IMR-90 (cell line): ENCODE measurements at regions not wholly inside any gene's neighbourhood (a gene's known extent, or its start where the extent isn't known, plus 50 kb on each side); places are given as distances from the start of the nearest gene placed in this dataset.

Source experiments
- ATAC-seq: fragments of 200-7000 bp; cut with Tn5 transposase; 2 replicates; pipeline ENCODE4 v1.9.1; 2020; ENCODE audit warnings: low read depth, mild to moderate bottlenecking, moderate library complexity
- BruUV-seq: library from RNA; stranded (reverse); fragments of 400-500 nt; replicated peaks from 2 replicates; lab custom pipeline; 2021; lab: Mats Ljungman, UMichigan
- CTCF ChIA-PET: fragments of 300-600 bp; formaldehyde crosslinking; extraction: SDS; loops from one replicate; lab custom pipeline; 2021; ENCODE audit warnings: antibody characterized with exemption; lab: Yijun Ruan, JAX
- POLR2A ChIA-PET: fragments of 300-600 bp; sonication (Branson Sonifier 250); formaldehyde crosslinking; loops from one replicate; lab custom pipeline; 2022; ENCODE audit warnings: antibody characterized with exemption; ENCODE audit not compliant: unreplicated experiment; lab: Charles Lee
- DNase-seq: peaks from one replicate; pipeline ENCODE4 v3.0.0; 2013
- H2AFZ ChIP-seq: replicated peaks from 2 replicates; pipeline ENCODE3; 2013; ENCODE audit warnings: low read length, mild to moderate bottlenecking; ENCODE audit not compliant: poor library complexity
- H2AK5ac ChIP-seq: 2 replicates; pipeline ENCODE4 v1.6.1; 2013; ENCODE audit warnings: low read depth, low read length, inconsistent platforms
- H2AK9ac ChIP-seq: replicated peaks from 2 replicates; pipeline ENCODE3; 2013; ENCODE audit warnings: mild to moderate bottlenecking, low read depth, low read length, moderate library complexity; ENCODE audit not compliant: poor library complexity
- H2BK120ac ChIP-seq: 2 replicates; pipeline ENCODE4 v1.6.1; 2013; ENCODE audit warnings: low read depth, low read length, inconsistent platforms
- H2BK15ac ChIP-seq: 3 replicates; pipeline ENCODE4 v1.6.1; 2013; ENCODE audit warnings: low read depth, low read length, inconsistent platforms
- H2BK20ac ChIP-seq: 2 replicates; pipeline ENCODE4 v1.6.1; 2013; ENCODE audit warnings: low read depth, mild to moderate bottlenecking, inconsistent platforms, low read length, moderate library complexity
- H2BK5ac ChIP-seq: 2 replicates; pipeline ENCODE4 v1.6.1; 2013; ENCODE audit warnings: mild to moderate bottlenecking, low read depth, low read length, inconsistent platforms; ENCODE audit not compliant: poor library complexity, severe bottlenecking
- H3K14ac ChIP-seq: replicated peaks from 2 replicates; pipeline ENCODE4 v1.6.1; 2013; ENCODE audit warnings: low read depth, low read length, inconsistent platforms
- H3K18ac ChIP-seq: 2 replicates; pipeline ENCODE4 v1.6.1; 2013; ENCODE audit warnings: low read depth, low read length, control low read depth
- H3K23ac ChIP-seq: 2 replicates; pipeline ENCODE4 v1.6.1; 2013; ENCODE audit warnings: low read depth, low read length, inconsistent platforms
- H3K27ac ChIP-seq: 2 replicates; pipeline ENCODE4 v1.5.1; 2013; ENCODE audit warnings: mild to moderate bottlenecking, control low read depth, low read length; ENCODE audit not compliant: insufficient read depth
- H3K27me3 ChIP-seq: 2 replicates; pipeline ENCODE4 v1.6.1; 2013; ENCODE audit warnings: low read length; ENCODE audit not compliant: control insufficient read depth, insufficient read depth
- H3K36me3 ChIP-seq: 2 replicates; pipeline ENCODE4 v1.6.1; 2013; ENCODE audit warnings: low read length, mixed read lengths; ENCODE audit not compliant: control insufficient read depth, insufficient read depth
- H3K4ac ChIP-seq: 2 replicates; pipeline ENCODE4 v1.6.1; 2013; ENCODE audit warnings: low read depth, low read length, inconsistent platforms
- H3K4me1 ChIP-seq: 2 replicates; pipeline ENCODE4 v1.6.1; 2013; ENCODE audit warnings: low read length, mixed read lengths; ENCODE audit not compliant: control insufficient read depth, insufficient read depth
- H3K4me2 ChIP-seq: 2 replicates; pipeline ENCODE4 v1.6.1; 2013; ENCODE audit warnings: low read depth, mild to moderate bottlenecking, control low read depth, low read length, moderate library complexity
- H3K4me3 ChIP-seq: 2 replicates; pipeline ENCODE4 v1.5.1; 2013; ENCODE audit warnings: low read depth, mild to moderate bottlenecking, control low read depth, low read length, moderate library complexity; ENCODE audit not compliant: insufficient read depth
- H3K56ac ChIP-seq: 2 replicates; pipeline ENCODE4 v1.6.1; 2013; ENCODE audit warnings: low read length, inconsistent platforms; ENCODE audit not compliant: insufficient read depth; ENCODE audit errors: extremely low read depth
- H3K79me1 ChIP-seq, 2 experiments: 2 replicates each; pipeline ENCODE4 v1.6.1; 2013; ENCODE audit warnings: low read length in 2 of 2, inconsistent platforms in 1 of 2, low read depth in 1 of 2
- H3K9ac ChIP-seq: 2 replicates; pipeline ENCODE4 v1.6.1; 2013; ENCODE audit warnings: low read depth, low read length, control low read depth
- H3K9me1 ChIP-seq: 2 replicates; pipeline ENCODE4 v1.6.1; 2013; ENCODE audit warnings: low read length, inconsistent platforms; ENCODE audit not compliant: insufficient read depth
- H3K9me3 ChIP-seq: 2 replicates; pipeline ENCODE4 v1.6.1; 2013; ENCODE audit warnings: low read length; ENCODE audit not compliant: control insufficient read depth, insufficient read depth
- H4K20me1 ChIP-seq: 2 replicates; pipeline ENCODE4 v1.6.1; 2013; ENCODE audit warnings: low read length, inconsistent platforms; ENCODE audit not compliant: insufficient read depth
- H4K5ac ChIP-seq: 2 replicates; pipeline ENCODE4 v1.6.1; 2013; ENCODE audit warnings: mild to moderate bottlenecking, low read depth, low read length, control low read depth
- H4K8ac ChIP-seq, 2 experiments: 2 replicates each; pipeline ENCODE4 v1.6.1; 2013; ENCODE audit warnings: low read depth in 2 of 2, low read length in 2 of 2, control low read depth in 1 of 2, inconsistent platforms in 1 of 2
- H4K91ac ChIP-seq: 2 replicates; pipeline ENCODE4 v1.6.1; 2013; ENCODE audit warnings: low read depth, low read length, inconsistent platforms; ENCODE audit not compliant: insufficient read depth
- CEBPB ChIP-seq: IDR thresholded peaks from 2 replicates; pipeline ENCODE4 v1.6.1; 2012; ENCODE audit warnings: low read depth, low read length, improper control_type of control experiment
- CTCF ChIP-seq: conservative IDR thresholded peaks from 2 replicates; pipeline ENCODE4 v1.5.1; 2012; ENCODE audit warnings: mild to moderate bottlenecking, low read depth, low read length, improper control_type of control experiment
- FOS ChIP-seq: fragments of 150-350 bp; IDR thresholded peaks from 2 replicates; pipeline ENCODE4 v1.6.1; 2016; ENCODE audit warnings: low read depth, low read length
- MAZ ChIP-seq: IDR thresholded peaks from 2 replicates; pipeline ENCODE4 v1.6.1; 2012; ENCODE audit warnings: low read depth, mild to moderate bottlenecking, low read length, improper control_type of control experiment, moderate library complexity, borderline replicate concordance
- MXI1 ChIP-seq: IDR thresholded peaks from 2 replicates; pipeline ENCODE4 v1.6.1; 2012; ENCODE audit warnings: low read depth, mild to moderate bottlenecking, low read length, moderate library complexity, borderline replicate concordance
- POLR2A ChIP-seq: IDR thresholded peaks from 2 replicates; pipeline ENCODE4 v1.6.1; 2012; ENCODE audit warnings: mild to moderate bottlenecking, low read depth, low read length
- RAD21 ChIP-seq: IDR thresholded peaks from 2 replicates; pipeline ENCODE4 v1.6.1; 2012; ENCODE audit warnings: low read length, improper control_type of control experiment
- RCOR1 ChIP-seq: IDR thresholded peaks from 2 replicates; pipeline ENCODE4 v1.6.1; 2012; ENCODE audit warnings: mild to moderate bottlenecking, low read length, improper control_type of control experiment; ENCODE audit not compliant: insufficient replicate concordance
- RFX5 ChIP-seq: IDR thresholded peaks from 2 replicates; pipeline ENCODE4 v1.8.0; 2012; ENCODE audit warnings: low read depth, mild to moderate bottlenecking, low read length, moderate library complexity
- SMC3 ChIP-seq: fragments of 150-350 bp; IDR thresholded peaks from 2 replicates; pipeline ENCODE4 v1.6.1; 2016; ENCODE audit warnings: low read depth, mild to moderate bottlenecking, antibody characterized with exemption, low read length, moderate library complexity
- WGBS, 2 experiments: methylation state at CpG; one replicate each; pipeline versions ENCODE4 v1.1.5 to v1.1.7; 2013; ENCODE audit warnings: missing lambda C conversion rate in 2 of 2; ENCODE audit not compliant: insufficient read length in 1 of 2; ENCODE audit errors: extremely low coverage in 2 of 2; 5-methylcytosine and 5-hydroxymethylcytosine counted together
- dilution Hi-C: fragments of 300-500 bp; cut with HindIII; formaldehyde crosslinking; loops from one replicate; pipeline ENCODE4 v1.14.3; 2018; ENCODE audit warnings: low sequenced_read_pairs; ENCODE audit not compliant: unreplicated experiment
- in situ Hi-C: fragments of 300-500 bp; cut with MboI; formaldehyde crosslinking; loops from 3 replicates; pipeline ENCODE4 v1.14.3; 2019; ENCODE audit warnings: low sequenced_read_pairs, inconsistent platforms, mixed read lengths
- intact Hi-C: fragments of 100-400 bp; cut with micrococcal nuclease; formaldehyde crosslinking; loops from 2 replicates; pipeline ENCODE4 v1.10.0; 2022

GRCh38 chr3:111470032-111470431, 72.0 kb upstream of the CD96 start:
- no peak overlapping the region for H3K4ac ChIP-seq
- in situ Hi-C loops (no loop called here), intact Hi-C loops (no loop called here), dilution Hi-C loops (no loop called here)
- no peak overlapping the region for H3K18ac ChIP-seq
- H3K4me1 ChIP-seq, result no peaks in the 10 kb centered on the region
- H2BK5ac ChIP-seq, result no peak overlapping the region
- no peak overlapping the region for H3K56ac ChIP-seq
- no peaks in the 10 kb centered on the region for H3K9me1 ChIP-seq
- no peaks in the 10 kb centered on the region for H3K36me3 ChIP-seq
- no peak overlapping the region for H2BK20ac ChIP-seq
- H2AK5ac ChIP-seq, result no peak overlapping the region
- H2BK120ac ChIP-seq, result no peak overlapping the region
- CTCF ChIA-PET, result no interaction called here
- H4K91ac ChIP-seq, result no peak overlapping the region
- no peaks in the 10 kb centered on the region for H3K79me1 ChIP-seq
- DNase-seq (no peak), ATAC-seq (no peak)
- TF ChIP-seq FOS (no peak), RAD21 (no peak), MAZ (no peak), RFX5 (no peak), CTCF (no peak), CEBPB (no peak), SMC3 (no peak), MXI1 (no peak), RCOR1 (no peak), POLR2A (no peak)
- H3K27ac ChIP-seq, result no peak overlapping the region
- no peak overlapping the region for H3K9ac ChIP-seq
- H2AFZ ChIP-seq, result no peak overlapping the region
- H3K27me3 ChIP-seq, result peaks cover 4% of the 10 kb centered on the region; the same call in 1 of the 2 replicates
- no peak overlapping the region for H3K23ac ChIP-seq
- 20% methylated on average over 2 of the region's 2 CpGs; no CpG with 5 or more reads in 1 of the 2 experiments for WGBS, 2 experiments
- H4K8ac ChIP-seq, result no peak overlapping the region
- no TSS peak for BruUV-seq
- H3K4me3 ChIP-seq, result no peak overlapping the region
- POLR2A ChIA-PET, result no interaction called here
- H3K14ac ChIP-seq, result no peak overlapping the region
- H2AK9ac ChIP-seq, result no peak overlapping the region
- no peak overlapping the region for H2BK15ac ChIP-seq
- no peaks in the 10 kb centered on the region for H3K9me3 ChIP-seq
- no peaks in the 10 kb centered on the region for H4K20me1 ChIP-seq
- H4K5ac ChIP-seq, result no peak overlapping the region
- no peak overlapping the region for H3K4me2 ChIP-seq
